ENCODE measurements at regions not wholly inside any gene's neighbourhood (a gene's known extent, or its start where the extent isn't known, plus 50 kb on each side); places are given as distances from the start of the nearest gene placed in this dataset.

DNA sequence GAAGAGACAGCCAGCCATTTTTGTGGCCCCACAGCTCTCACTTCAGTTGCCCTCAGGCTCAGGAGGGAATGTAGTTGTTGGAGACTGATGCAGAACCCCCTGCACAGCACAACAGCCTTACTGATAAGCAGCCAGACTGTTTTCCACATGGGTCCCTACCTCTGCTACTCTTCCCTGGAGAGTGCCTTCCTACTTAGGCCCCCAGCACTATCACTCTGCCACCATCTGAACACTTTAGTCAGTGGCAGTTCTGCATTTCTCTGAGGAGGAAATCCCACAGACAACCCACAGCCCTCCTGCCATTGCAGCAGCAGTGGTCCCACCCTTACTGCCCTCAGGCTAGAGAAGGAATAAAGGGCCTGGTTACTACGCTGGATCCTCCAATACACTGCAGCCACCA is 61.8 kb upstream of the PTPRD start:
- DNase-seq = no peak

DNA sequence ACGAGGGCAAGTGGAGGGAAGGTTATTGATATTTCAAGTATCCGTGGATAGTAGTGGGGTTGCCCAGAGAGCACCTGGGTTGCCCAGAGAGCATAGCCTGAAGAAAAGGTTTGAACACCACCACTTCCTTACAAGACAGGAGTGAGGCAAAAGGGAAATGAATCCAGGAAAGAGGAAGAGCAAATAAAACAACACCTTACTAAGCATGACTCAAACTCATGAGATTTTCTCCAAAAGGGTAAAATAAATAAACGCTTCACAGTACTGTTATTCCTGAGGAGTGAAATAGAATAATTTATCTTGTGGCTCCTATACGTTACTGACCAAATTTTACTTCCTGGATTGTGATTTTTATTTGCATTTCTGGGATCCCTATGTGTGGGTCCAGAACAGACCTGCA is 65.2 kb upstream of the PTPRD start:
- DNase-seq = no peak

DNA sequence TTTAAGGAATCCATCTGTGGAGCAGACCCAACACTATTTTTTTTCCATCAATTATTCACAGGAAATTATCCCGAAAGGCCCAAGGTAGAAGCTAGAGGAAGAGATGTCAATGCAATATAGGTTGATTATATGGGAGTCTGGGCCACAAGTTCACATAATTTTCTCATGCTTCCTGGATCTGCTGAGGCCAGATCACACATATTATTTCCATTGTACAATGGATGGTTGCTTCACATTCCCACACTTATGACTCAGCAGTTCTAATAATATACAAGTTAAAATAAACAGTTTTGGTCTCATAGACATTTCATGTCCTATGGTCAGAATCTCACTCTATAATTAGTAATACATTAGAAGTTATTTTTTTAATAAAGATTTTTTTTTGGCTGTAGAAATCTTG is 66.0 kb upstream of the PTPRD start:
- DNase-seq = no peak

DNA sequence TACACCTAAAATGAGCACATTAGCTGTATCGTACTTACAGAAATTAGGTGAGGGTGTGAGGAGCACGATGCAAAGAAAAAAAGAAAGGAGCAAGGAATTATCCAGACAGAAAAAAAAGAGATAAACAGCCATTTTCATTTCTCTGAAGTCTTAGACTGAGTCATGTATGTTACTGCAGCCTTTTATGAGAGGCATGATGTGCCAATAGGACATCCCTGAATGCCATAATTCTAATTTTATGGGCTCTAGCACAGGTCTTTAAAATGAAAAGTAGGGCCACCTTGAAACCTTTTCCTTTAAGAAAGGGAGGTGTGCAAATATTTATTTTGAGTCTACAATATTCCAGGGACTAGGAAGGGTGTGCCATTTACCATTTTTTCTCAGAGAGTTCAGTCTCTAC is 74.1 kb upstream of the PTPRD start:
- DNase-seq = no peak

DNA sequence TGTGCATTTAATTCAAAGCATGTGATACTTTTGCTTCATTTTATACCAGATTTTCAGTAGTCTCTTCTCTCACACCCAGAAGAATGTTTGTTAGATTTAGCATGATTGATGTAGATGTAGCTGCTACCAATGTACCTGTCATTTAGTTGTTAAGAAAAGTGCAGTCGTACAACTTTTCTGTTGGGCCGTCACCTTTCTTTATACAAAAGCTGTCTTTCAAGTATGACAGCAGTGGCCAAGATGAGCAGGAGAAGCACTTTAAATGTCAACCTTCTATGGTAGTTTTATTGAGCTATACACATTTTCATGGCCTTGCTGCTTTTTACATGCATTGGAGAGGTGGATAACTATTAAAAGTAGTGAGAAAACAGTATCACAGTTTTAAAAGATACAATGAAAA is 77.7 kb upstream of the PTPRD start:
- DNase-seq = no peak

DNA sequence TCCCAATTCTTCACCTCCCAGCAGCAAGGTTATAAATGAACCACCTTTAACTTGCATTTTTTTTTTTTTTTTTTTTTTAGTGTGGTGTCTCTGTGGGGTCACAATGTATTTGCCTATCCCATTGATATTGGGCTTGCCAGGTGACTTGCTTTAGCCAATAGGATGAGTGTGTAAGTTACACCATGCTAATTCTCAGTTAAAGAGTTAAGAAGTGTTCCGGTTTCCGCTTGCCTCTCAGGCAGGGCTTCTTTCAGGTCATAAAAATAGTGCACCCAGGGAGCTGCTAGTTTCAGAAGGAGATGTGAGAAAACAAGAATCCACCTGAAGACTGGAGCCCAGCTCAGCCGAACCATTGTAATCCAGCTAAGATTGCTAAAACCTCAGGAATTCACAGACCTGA is 84.2 kb upstream of the PTPRD start:
- no peak for DNase-seq

DNA sequence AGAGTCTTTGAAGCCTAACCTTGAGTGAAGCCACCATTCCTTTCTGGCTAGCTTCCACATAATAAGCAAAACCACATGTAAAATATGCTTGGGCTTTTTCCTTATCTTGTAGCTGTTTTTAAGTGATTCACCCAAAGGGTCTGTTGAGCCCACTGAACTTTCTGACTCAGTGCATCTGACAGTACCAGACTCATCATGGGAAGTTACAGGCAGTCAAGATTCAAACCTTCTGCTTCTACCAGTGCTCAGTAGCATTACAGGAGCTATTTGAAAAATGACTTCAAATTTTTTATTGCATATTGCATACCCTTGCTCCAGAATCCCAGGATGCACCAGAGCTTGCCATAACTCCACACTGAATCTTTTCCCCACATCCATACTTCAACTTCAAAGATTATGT is 87.5 kb upstream of the PTPRD start:
- DNase-seq = no peak

DNA sequence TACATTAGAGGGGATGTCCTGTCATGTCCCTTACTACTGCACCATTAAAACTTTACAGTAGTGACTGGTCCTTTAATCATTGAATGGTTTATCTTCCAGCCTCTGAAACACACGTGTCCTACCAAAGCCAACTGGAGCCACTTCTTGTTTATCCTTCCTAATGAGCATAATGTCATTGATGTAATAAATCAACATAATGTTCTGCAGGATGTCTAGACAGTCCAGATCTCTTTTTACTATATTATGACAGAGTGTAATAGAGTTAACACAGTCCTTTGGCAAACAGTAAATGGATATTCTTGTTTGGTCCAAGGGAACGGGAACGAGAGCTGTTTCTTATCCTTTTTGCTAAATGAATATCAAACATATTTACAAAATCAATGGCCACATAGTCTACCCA is 88.1 kb upstream of the PTPRD start:
- DNase-seq = no peak

DNA sequence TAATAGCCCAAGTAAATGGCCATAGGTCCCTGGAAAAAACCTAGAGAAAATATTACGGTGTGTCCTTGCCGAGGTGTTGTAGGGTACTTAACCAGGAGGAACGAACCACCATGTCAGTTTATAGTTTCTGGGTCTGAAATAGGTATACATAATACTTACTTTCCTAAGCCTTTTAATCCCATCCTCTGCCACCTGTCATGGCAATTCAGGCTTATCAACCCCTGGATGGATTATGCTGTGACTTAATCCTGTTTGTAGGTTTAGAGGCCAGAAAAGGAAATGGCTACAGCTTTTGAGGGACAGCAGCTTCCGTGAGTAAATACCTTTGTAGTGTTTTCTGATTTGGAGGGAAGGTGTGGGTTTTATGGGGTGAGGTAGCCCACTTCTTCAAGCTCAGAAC is 89.1 kb upstream of the PTPRD start:
- no peak for DNase-seq

DNA sequence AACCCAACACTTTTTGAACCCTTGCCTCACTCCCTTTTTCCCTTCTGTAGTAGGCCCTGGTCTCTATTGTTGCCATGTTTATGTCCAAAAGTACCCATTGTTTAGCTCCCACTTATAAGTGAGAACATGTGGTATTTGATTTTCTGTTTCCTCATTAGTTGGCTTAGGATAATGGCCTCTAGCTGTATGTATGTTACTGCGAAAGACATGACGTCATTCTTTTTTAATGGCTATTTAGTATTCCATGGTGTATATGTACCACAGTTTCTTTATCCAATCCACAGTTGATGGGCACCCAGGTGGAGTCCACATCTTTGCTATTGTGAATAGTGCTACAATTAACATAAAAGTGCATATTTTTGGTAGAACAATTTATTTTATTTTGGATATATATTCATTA is 90.3 kb upstream of the PTPRD start:
- no peak for DNase-seq

DNA sequence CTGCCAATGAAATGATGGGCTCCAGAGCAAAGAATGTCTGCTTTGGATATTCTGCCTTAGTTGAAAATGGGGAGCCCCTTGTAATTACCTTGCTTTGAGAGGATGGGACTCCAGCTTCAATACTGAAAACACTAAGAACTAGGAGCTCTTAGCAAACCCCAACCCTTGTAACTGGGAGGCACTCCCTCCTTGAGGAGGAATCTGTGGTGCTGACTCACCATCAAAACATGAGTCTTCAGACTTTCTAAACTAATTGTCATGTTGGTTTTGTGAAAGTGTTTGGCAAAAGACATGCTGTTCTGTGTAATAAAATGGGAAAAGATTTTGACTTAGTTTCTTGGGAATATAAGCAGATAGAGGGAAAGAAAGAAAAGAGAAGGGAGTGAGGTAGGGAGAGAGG is 91.9 kb upstream of the PTPRD start:
- no peak for DNase-seq

DNA sequence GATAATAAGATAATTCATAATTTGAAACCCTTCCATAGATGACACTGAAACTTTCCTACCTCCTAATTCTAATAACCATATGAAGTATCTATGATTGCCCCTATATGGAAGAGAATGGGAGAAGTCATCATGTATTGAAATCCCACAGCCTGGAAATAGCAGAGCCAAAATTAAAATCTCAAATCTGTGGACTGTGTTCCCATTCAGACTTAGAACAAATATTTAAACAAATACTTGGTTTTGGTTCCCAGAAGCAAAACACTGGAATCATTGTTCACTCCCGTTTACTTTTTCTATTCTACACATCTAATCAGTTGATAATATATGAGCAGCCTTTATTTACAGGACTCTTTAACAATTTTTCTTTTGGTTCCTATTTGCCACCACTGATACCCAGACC is 92.6 kb upstream of the PTPRD start:
- no peak for DNase-seq

DNA sequence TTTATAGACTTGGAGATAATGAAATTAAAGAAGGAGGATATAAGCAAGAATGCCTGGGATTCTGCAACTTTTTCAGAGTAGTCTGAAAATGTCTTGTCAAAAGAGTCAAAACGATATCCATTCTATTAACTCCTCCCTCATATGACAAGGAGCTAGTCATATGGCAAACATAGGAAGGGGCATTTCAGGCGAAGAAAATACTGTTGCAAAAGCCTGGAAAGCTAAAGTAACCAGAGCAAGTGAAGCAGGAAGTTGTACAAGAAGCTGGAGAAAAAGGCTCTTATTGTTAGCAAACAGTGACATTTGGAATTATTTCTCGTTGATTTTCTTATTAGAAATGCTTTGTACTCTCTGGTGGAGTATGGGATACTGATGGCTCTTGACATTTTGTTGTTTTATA is 94.0 kb upstream of the PTPRD start:
- no peak for DNase-seq

DNA sequence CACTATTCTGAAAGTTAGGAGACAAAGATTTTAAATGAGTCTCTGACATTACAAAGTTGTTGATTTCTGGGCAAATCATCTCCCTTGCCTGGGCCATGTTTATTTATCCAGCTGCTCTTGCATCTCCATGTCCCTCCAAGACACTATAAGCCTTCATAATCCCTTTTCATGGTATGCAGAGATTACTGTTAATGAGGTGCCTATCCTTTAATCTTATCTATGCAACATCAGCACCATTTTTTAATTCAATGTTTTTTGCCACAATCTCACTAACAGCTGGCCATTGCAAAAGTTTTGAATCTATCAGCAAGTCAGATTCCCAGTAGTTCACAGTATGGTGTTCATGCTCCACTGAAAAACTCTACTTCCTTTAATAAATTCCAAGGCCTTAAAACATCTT is 108.5 kb upstream of the PTPRD start:
- DNase-seq = no peak

DNA sequence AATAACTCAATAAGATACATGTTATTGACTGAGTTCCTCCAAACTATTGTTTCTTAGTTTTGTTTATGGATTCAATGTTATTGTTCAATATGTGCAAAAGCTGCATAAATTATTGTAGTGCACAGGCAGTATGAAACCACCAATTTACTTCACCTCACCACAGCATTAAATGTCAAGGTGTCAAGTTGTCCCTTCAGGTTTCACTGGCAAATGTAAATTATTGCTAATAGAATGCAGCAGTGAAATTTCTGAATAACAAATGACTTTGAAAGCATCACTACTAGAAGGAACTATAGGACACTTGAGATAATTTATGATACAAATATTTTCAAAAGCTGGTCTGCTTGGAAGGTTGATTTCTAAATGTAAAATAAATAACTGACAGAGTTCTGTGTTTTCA is 116.4 kb upstream of the PTPRD start:
- no peak for DNase-seq

DNA sequence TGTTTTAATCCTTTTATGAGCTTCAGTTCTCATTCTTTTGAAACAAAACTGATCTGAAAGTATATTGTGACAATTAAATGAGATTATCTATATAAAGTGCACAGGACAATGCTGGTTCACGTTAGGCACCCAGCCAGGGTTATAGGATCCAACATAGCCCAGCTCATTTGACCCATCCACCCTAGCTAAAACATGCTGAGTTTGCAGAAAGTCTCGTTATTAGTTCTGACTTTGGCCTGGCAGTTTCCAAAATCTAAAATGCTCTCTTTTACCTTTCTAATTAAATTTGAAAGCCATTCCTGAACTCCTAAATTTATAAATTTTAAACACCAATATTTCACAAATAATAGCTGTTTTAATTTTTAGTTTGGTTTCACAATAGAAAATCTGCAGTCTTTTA is 131.9 kb upstream of the PTPRD start:
- DNase-seq = no peak

DNA sequence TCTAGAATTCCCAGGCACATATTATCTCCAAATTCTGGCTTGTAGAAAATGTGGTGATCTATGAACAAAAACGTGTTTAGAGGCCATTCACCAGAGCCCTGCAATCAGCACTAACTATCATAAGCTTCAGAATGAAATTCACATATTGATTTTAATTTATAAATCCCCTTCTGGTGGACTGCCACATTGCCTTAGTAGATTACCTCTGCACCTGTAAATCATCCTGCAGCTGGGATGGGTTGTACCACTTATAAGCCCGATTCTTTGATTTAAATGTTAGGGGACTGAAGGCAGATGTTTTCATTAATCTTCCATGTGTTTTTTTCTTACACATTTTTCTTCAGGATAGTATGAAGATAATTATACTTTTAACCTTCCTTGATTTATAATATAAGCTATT is 140.7 kb upstream of the PTPRD start:
- DNase-seq = no peak

DNA sequence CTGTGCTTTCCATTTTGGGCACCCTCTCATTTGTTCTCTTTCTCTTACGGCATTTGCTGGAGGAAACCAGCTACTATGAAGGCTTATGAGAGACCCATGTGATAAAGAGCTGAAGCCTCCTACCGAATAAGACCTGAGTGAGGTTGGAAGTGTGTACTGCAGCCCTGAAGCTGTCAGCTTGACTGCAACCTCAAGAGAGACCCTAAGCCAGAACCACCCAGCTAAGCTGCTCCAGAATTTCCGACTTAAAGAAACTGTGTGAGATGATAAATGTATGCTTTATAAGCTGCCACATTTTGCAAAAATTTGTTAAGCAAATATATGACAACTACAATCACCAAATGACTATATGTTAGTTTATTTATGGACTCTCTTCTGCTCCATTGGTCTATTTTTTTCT is 151.7 kb upstream of the PTPRD start:
- DNase-seq = no peak

DNA sequence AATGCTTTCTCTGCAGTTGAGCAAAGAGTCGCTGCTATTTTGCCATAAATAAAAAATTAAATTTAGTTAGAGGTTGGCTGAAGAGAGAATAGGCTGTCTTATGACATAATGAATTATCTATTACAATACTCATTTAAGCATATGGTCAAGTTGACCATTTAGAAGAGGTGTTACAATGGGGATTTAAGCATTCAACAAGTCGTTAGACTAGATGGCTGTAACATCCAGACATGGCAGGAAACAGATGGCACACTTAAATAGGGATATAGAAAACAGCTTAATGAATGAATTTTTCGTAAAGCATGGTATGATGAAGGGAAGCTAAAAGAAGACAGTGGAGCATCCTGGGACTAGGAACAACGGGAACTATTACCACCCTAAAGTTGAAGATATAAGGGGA is 160.3 kb upstream of the PTPRD start:
- no peak for DNase-seq

DNA sequence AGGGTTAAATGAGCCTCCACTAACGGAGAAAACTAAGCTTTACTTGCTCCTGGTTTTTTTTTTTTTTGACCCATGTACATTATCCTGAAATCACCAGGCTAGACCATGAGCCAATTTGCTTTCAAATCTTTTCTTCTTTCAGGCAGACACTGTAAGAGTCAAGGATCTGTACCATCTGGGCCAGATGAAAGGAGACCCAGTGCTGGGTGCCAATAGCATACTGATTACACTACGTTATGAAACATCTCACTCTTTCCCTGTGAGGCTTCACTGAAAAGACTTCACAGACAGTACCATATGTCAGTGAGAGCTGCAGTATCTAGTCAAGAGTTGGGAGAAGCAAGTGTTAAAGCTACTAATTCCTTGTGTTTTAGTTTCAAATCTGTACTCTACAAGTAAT is 161.2 kb upstream of the PTPRD start:
- DNase-seq = no peak

DNA sequence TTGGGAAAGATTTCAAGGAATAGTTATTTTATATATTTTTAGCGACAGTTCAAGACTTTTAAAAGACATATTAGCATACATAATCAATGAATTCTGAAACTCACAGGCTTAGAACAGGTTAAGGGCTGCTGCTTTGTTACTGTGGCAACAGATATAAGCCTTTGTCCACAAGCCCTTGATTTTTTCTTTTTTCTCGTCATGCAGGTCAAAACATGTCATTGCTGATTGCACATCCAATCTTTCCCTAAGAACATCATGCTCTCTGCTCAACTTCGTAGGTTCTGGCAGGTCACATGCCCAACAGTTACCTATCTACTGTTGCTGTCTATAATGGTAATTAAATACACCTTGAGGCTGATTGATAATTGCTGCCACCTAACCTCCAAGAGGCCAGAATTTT is 172.5 kb upstream of the PTPRD start:
- no peak for DNase-seq

DNA sequence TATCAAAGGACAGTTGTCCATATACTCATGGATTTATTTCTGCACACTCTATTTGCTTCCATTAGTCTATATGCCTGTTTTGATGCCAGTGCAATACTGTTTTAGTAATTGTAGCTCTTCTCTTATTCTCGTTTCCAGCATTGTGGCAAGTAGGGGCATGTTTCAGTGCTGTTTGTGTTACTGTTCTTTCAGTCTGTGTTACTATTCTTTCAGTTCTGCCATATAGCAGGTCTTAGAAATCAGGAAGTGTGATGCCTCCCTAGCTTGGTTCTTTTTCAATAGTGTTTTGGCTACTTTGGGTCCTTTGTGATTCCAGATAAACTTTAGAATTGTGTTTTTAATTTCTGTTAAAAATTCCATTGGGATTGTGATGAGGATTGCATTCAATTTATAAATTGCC is 180.5 kb upstream of the PTPRD start:
- no peak for DNase-seq

DNA sequence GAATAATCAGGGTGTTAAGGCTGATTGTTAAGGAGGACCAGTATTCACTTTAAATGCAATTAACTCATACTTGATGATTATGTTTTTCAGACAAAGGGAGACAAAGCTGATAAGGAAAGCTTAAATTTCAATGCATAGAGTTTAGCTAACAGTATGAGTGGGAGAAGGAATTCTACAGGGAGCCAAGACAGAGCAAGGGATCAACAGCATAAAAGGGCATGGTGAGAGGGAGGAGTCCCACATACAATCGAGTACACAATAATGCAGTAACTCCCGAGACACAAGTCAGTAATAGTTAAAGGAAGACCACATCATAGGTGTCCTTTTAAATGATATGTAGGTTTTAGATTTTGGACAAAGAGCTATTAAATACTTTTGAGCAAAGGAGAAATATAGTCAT is 191.7 kb upstream of the PTPRD start:
- no peak for DNase-seq

DNA sequence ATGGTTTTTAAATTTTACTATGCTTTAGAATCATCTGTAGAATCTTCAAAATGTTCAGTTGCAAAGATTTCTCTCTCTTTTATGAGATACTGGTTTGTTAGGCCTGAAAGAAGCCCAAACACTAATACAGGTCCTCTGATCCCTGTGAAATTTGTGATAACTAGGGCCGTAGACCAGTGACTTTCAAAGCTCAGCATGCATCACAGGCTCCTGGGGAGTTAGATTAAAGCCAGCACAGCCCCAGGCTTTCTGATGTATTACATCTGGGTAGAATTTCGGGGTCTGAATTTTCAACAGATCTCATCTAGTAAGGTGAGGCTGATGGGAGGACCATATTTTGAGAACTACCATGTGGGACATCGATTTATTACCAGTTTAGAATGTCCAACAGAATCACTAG is 194.1 kb upstream of the PTPRD start:
- no peak for DNase-seq

DNA sequence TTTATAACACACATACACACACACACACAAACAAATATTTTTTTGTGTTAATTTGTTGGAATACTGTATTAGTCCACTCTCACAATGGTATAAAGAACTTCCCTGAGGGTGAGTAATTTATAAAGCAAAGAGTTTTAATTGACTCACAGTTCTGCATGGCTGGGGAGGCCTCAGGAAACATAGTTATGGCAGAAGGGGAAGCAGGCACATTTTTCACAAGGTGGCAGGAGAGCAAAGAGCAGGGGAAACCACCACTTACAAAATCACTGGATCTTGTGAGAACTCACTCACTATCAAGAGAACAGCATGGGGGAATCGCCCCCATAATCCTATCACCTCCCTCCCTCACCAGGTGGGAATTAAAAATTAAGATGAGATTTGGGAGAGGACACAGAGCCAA is 205.4 kb upstream of the PTPRD start:
- no peak for DNase-seq

DNA sequence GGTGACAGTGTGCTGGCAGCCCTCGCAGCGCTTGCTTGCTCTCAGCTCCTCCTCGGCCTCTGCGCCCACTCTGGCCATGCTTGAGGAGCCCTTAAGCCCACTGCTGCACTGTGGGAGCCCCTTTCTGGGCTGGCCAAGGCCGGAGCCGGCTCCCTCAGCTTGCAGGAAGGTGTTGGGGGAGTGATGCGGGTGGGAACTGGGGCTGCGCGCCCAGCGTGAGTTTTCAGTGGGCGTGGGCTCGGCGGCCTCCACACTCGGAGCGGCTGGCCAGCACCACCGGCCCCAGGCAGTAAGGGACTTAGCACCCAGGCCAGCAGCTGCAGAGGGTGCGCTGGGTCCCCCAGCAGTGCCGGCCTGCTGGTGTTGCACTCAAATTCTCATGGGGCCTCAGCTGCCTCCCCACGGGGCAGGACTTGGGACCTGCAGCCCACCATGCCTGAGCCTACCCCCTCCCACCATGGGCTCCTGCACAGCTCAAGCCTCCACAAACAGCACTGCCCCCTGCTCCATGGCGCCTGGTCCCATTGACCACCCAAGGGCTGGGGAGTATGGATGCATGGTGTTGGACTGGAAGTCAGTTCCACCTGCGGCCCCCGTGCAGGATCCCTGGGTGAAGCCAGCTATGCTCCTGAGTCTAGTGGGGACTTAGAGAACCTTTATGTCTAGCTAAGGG is 223.1 kb upstream of the PTPRD start:
- no peak for DNase-seq

Measured in femur (tissue), 1 donor.